SH-SY5Y (cell line): ENCODE measurements at regions not wholly inside any gene's neighbourhood (a gene's known extent, or its start where the extent isn't known, plus 50 kb on each side); places are given as distances from the start of the nearest gene placed in this dataset.

Experiments used
- GATA2 ChIP-seq: IDR thresholded peaks from 2 replicates; pipeline ENCODE4 v1.6.1; 2011; ENCODE audit warnings: mild to moderate bottlenecking, low read depth, low read length
- GATA3 ChIP-seq: IDR thresholded peaks from 2 replicates; pipeline ENCODE4 v1.6.1; 2011; ENCODE audit warnings: low read depth, mild to moderate bottlenecking, low read length, moderate library complexity

DNA sequence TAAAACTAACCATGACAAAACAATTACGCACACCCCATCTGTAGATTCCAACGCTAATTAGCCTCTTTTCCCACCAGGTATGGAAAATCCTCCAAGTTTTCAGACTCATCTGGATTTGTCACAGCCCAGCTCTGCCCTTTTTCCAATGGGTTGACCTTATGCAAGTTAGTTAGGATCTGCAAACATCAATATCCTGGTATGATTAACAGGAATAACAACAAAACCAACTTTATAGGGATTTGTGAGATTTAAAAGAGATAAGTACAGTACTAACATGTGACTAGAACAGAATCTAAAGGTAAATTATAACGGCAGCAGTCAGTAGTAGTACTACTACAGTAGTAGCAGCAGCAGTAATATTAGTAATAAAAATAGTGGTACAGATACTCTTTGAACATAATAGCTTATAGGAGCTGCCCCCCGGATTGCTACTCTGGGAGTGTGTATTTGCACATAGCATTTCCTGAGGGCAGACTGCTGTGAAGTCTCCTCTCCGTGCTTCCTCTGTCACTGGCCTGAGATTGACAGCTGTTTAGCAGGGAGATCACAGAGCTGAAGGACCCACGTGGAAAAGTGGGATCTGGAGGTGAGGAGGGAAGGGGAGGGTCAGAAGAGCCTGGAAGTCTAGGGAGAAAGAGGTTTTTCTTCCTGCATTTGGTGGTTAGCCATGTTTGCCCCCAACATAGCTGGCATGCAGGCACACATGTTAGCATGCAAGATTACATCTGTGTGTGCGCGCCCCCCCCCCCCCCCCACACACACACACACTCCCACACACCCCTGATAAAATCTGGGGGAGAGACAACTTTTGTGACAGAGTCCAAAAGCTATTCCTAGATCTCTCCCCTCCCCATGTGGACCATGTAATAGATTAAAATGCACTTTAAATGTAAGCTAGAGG is 73.3 kb upstream of the FAM171A1 start:
- TF ChIP-seq GATA3 (no peak), GATA2 (no peak)
